ENCODE measurements at regions not wholly inside any gene's neighbourhood (a gene's known extent, or its start where the extent isn't known, plus 50 kb on each side); places are given as distances from the start of the nearest gene placed in this dataset.

GRCh38 chr2:2851316-2851715 lies 520.2 kb upstream of the MYT1L start:
- FAIRE-seq: no peak
- DNase-seq (ENCODE audit: low spot score): no peak

- no peak for DNase-seq (ENCODE audit: low spot score)
- FAIRE-seq: no peak
These were observed 519.8 kb upstream of the MYT1L start for GRCh38 chr2:2850859-2851258.

DNA sequence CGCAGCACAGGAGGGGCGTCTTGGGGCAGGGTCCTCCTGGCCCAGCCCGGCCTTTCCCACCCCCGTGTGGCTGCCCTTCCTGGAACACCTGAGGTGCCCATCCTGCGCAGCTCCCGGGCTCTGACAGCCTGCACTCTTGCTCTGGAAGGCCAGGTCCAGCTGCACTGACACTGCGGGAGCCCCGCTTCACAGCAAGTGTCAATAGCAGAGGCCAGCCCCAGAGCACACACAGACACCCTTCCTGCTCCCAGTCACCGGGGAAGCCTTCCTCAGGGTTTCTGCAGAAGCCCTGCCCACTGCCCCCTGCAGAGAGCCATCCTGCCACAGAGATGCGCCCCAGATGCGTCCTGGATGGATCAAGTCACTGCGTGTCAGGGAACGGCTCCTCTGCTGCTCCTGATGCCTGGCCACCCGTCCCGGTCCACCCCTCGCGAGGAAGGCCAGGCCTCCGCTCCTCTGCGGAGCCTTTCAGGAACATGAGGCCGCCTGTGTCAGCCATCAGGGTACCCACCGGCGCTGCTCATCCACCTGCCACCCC lies 519.2 kb upstream of the MYT1L start:
- DNase-seq (ENCODE audit: low spot score): no peak
- no peak for FAIRE-seq

DNA sequence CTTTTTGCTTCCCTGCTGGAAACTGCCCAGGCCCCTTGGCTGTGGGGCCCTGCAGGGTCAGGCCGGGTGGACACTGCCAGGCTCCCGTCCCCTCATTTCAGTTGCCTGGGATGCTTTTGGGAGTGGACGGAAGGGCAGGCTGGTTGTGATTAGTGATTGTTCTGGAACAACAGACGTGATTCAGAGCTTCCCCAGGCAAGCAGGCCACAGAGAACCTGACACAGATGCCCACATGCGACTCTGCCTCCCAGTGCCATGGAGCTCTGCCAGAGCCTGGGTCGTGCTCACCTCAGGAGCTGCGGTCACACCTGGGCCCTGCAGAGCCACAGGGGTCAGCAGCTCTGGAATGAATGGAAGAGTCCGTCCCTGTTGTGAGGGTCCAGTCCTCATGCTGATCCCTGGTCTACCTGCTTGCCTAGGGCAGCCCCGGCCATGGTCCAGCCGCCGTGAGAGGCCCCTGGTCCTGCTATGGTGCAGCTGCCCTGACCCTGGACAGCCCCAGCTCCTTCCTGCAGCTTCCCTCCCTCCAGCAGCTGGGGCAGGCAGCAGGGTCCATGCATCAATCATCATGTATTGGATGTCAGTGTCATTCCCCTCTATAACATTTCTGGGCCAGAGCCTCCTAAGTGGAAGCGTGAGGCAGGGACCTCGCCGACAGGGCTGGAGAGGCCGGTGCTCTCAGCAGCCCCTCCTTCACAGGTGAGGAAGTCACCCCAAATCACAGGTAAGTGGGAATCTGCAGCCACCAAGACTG lies 518.6 kb upstream of the MYT1L start:
- FAIRE-seq (no peak), DNase-seq (ENCODE audit: low spot score) (no peak)

DNA sequence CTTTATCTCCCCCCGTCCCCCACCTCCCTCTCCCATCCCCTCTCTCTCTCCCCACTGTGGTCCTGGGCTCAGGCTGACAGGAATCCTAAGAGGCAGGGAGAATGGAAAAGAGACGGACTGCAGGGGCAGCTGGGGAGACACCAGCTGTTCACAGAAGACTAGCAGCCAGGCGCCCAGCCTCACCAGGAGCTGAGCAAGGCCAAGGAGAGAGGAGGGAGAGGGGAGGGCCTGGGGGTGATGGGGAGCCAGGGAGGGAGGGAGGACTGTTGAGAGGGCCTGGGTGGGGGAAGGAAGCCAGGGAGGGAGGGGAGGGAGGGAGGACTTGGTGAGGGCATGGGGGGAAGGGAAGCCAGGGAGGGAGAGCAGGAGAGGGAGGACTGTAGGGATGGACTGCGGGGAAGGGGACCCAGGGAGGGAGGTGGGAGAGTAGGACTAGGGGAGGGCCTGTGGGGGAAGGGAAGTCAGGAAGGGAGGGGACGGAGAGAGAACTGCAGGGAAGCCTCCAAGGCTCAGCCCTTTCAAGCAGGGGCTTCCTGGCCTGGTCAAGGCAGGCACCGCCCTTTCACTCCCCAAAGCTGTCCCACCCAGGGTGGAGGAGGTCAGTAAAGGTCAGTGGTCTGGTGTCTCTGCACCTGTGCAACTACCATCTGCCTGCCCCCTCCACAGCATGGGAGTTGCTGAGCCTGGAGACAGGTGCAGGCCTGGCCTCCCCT lies 517.7 kb upstream of the MYT1L start:
- no peak for FAIRE-seq
- DNase-seq (ENCODE audit: low spot score): no peak

- DNase-seq (ENCODE audit: low spot score) (no peak), FAIRE-seq (no peak)
These were observed 517.1 kb upstream of the MYT1L start for GRCh38 chr2:2848198-2848597.

DNA sequence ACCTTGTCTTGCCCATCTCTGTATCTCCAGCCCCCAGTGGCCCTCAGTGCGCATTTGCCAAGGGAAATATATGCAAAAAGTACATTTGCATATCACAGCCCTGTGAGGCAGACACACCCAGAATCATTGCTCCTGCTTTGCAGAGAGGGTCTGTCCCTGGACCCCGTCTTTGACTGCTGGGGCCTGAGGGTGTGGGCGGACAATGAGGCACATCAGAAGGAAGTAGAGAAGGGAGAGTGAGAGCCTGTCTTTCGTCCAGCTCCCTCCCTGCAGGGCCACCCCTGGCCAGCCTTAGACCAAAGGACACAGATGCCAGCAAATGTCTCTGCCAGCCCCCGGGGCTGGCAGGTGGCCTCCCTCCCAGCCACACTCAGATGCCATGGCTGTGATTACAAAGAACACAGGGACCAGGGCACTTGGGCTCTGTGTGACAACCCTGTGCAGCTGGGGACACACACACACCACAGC lies 516.2 kb upstream of the MYT1L start:
- no peak for DNase-seq (ENCODE audit: low spot score)
- FAIRE-seq: no peak

- no peak for DNase-seq (ENCODE audit: low spot score)
- no peak for FAIRE-seq
These were observed 515.5 kb upstream of the MYT1L start for GRCh38 chr2:2846332-2847208.

GRCh38 chr2:2845806-2846315 lies 514.8 kb upstream of the MYT1L start:
- FAIRE-seq (no peak), DNase-seq (ENCODE audit: low spot score) (no peak)

- DNase-seq (ENCODE audit: low spot score): no peak
- no peak for FAIRE-seq
These were observed 514.2 kb upstream of the MYT1L start for GRCh38 chr2:2845267-2845666.

GRCh38 chr2:2843969-2844548 lies 513.0 kb upstream of the MYT1L start:
- FAIRE-seq (no peak), DNase-seq (ENCODE audit: low spot score) (no peak)

GRCh38 chr2:2842466-2842865 lies 511.4 kb upstream of the MYT1L start:
- FAIRE-seq: no peak
- no peak for DNase-seq (ENCODE audit: low spot score)

DNA sequence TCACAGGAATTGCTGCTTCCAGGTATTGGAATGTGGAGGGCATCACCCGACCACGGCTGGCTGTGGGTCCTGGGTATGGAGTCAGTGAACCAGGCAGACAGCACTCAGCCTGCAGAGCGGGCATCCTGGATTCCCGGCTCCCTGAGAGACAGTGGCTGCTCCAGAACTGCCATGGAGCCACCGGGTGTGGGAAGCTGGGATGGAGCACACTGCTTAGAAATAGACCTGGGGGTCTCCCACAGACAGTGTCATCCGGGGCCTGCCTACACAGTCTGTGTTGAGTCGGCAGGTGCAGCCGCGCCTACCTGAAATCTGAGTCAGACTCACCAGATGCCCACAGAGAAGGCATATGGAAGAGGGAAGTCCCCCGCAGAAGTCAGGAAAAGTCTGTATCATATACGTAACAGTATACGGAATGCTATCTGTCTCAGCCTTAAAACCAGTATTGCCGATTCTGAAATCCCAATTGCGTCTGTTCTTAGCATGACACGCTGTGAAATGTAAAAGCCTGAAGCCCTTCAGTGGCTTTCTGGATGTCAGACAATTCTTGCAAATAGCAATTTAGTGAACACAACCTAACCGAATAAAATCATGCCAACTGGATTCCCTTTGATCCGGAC lies 509.7 kb upstream of the MYT1L start:
- no peak for FAIRE-seq
- no peak for DNase-seq (ENCODE audit: low spot score)

DNA sequence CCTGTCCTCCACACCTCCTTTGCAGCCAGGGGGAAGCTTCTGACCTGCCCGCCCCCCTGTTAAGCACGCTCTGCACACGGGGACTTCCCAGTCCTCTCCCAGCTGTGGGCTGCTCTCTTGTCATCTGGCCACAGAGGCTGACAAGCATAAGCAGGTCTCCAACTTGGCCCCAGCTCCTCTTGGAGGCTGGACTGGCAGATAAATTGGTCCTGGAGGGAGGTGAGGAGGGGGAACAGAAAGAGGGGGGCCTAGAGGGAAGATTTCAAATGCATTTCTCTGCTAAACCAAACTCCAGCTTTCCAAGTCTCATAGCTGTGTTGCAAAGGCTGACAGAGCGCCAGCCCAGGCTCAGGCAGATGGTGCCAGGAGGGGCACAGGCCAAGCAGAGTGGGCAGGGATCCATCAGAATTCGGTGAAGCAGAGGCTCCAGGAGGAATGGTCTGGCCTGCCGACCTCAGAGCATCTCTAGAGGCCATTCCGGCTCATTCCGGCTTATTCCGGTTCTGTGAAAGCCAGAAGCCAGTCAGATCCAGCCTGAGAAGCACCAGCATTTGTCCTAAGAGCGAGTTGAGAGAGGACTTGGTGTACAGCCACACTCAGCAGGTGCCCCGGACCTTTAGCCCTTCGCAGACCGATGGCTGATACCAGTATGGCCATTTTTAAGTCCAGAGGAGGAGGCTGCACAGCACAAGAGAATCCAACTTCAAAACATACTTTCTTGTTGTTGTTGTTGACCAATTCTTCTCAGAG lies 508.9 kb upstream of the MYT1L start:
- no peak for FAIRE-seq
- no peak for DNase-seq (ENCODE audit: low spot score)

- DNase-seq (ENCODE audit: low spot score): no peak
- FAIRE-seq: no peak
These were observed 508.3 kb upstream of the MYT1L start for GRCh38 chr2:2839393-2839781.

GRCh38 chr2:2838548-2838845 lies 507.4 kb upstream of the MYT1L start:
- no peak for FAIRE-seq

GRCh38 chr2:2837746-2838547 lies 506.9 kb upstream of the MYT1L start:
- FAIRE-seq: no peak
- DNase-seq (ENCODE audit: low spot score): no peak

More at GRCh38 chr2:2838548-2838845, 507.4 kb upstream of the MYT1L start:
- DNase-seq (ENCODE audit: low spot score): no peak

- FAIRE-seq: no peak
- no peak for DNase-seq (ENCODE audit: low spot score)
These were observed 505.4 kb upstream of the MYT1L start for GRCh38 chr2:2836343-2837070.

Data from RCC 7860 (cell line).